K562 (cell line): ENCODE measurements at regions not wholly inside any gene's neighbourhood (a gene's known extent, or its start where the extent isn't known, plus 50 kb on each side); places are given as distances from the start of the nearest gene placed in this dataset.

Experiments
- ARID1B ChIP-seq: fragments of 450-650 bp; IDR thresholded peaks from 2 replicates; pipeline ENCODE4 v1.6.1; 2016; ENCODE audit warnings: antibody characterized with exemption, mild to moderate bottlenecking, inconsistent platforms
- CBFA2T2 ChIP-seq: fragments of 450-650 bp; conservative IDR thresholded peaks from 2 replicates; pipeline ENCODE4 v1.6.1; 2017; ENCODE audit warnings: mild to moderate bottlenecking
- CXXC5 ChIP-seq: fragments of 250-450 bp; sonication (Bioruptor Pico); IDR thresholded peaks from 2 replicates; pipeline ENCODE4 v1.8.0; 2022; ENCODE audit warnings: inconsistent platforms, mild to moderate bottlenecking, moderate library complexity
- DMBX1 ChIP-seq: fragments of 250-450 bp; sonication (Bioruptor Pico); IDR thresholded peaks from 2 replicates; pipeline ENCODE4 v1.8.0; 2022; ENCODE audit warnings: inconsistent platforms, mild to moderate bottlenecking, moderate library complexity, borderline replicate concordance
- L3MBTL2 ChIP-seq: fragments of 450-650 bp; IDR thresholded peaks from 2 replicates; pipeline ENCODE4 v1.6.1; 2016; ENCODE audit warnings: mild to moderate bottlenecking, moderate library complexity
- RAD51 ChIP-seq: fragments of 450-650 bp; IDR thresholded peaks from 2 replicates; pipeline ENCODE4 v1.7.1; 2016; ENCODE audit warnings: low read depth, mild to moderate bottlenecking, borderline replicate concordance
- TEAD4 ChIP-seq, 2 experiments: sonication (generic) in 1 of 2; formaldehyde crosslinking in 1 of 2; IDR thresholded peaks; 2 replicates each; pipeline versions ENCODE4 v1.6.1 to v1.8.0; 2012 to 2022; ENCODE audit warnings: borderline replicate concordance in 1 of 2, inconsistent platforms in 1 of 2, low read length in 1 of 2, mild to moderate bottlenecking in 1 of 2, missing genetic modification reagents in 1 of 2
- ZNF232 ChIP-seq: sonication (generic); formaldehyde crosslinking; IDR thresholded peaks from 2 replicates; pipeline ENCODE4 v1.8.0; 2022; ENCODE audit warnings: mild to moderate bottlenecking, missing genetic modification reagents
- TF ChIP-seq, protein P1 (sequence below): IDR thresholded peaks from 2 replicates; pipeline ENCODE4 v1.6.1; 2012; ENCODE audit warnings: low read depth, low read length, improper control_type of control experiment, borderline replicate concordance
- TF ChIP-seq, protein P2 (sequence below): sonication (generic); formaldehyde crosslinking; IDR thresholded peaks from 2 replicates; pipeline ENCODE4 v1.8.1; 2023; ENCODE audit warnings: mild to moderate bottlenecking, missing genetic modification reagents, moderate library complexity

DNA sequence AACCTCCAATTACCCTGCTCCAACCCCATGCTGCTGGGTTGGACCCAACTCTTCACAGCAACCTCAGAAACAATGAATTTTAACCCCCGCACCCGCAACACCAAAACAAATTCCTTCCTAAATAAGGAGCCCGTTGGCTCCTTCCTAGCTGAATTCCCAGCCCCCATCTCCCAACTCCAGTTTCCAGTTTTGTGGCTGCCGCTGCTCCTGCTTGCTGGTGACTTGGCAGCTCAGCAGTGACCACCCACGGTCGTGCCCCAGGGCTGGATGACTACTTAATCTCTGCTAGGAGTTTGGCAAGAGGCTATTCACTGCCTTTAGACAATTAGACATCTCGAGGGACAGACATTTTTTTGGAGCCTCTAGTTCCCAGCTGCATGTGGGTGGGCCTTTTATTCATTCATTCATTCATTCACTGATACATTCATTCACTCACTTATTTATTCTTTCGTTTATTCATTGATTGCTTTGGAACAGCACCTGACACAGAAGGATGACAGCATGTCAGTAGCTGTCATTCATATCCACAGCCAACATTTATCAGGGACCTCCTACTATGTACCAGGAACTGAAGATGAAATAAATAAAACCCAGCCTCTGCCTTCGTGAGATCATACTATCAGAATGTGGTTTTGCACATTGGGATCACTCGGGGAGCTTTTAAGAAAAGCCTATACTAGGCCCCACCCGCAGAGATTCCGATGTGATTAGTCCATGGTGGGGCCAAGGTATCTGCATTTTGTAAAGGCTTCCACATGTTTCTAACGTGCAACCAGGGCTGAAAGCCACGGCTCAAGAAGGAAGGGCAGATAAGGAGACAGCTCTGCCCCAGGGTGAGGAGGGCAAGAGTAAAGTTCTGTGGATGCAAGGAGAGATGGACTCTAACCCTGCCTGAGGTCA lies 256.5 kb downstream of the SHQ1 start (continued):
- no peak for TF ChIP-seq RAD51
- no peak for TF ChIP-seq ZNF232 (CRISPR knock-in tag)
- TF ChIP-seq, protein P1, sequence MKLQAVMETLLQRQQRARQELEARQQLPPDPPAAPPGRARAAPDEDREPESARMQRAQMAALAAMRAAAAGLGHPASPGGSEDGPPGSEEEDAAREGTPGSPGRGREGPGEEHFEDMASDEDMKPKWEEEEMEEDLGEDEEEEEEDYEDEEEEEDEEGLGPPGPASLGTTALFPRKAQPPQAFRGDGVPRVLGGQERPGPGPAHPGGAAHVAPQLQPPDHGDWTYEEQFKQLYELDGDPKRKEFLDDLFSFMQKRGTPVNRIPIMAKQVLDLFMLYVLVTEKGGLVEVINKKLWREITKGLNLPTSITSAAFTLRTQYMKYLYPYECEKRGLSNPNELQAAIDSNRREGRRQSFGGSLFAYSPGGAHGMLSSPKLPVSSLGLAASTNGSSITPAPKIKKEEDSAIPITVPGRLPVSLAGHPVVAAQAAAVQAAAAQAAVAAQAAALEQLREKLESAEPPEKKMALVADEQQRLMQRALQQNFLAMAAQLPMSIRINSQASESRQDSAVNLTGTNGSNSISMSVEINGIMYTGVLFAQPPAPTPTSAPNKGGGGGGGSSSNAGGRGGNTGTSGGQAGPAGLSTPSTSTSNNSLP, result no peak
- TF ChIP-seq, protein P2, sequence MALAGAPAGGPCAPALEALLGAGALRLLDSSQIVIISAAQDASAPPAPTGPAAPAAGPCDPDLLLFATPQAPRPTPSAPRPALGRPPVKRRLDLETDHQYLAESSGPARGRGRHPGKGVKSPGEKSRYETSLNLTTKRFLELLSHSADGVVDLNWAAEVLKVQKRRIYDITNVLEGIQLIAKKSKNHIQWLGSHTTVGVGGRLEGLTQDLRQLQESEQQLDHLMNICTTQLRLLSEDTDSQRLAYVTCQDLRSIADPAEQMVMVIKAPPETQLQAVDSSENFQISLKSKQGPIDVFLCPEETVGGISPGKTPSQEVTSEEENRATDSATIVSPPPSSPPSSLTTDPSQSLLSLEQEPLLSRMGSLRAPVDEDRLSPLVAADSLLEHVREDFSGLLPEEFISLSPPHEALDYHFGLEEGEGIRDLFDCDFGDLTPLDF (CRISPR knock-in tag), result no peak
- peak; percentile 53 for TF ChIP-seq CXXC5 (CRISPR knock-in tag)
- TF ChIP-seq CBFA2T2, result peak; percentile 59
- no peak for TF ChIP-seq DMBX1
- TF ChIP-seq L3MBTL2, result peak; percentile 46; the same call in 1 of the 2 replicates
- peak; percentile 60; the same call in 1 of the 2 replicates for TF ChIP-seq ARID1B
- TF ChIP-seq TEAD4 (IDR thresholded peaks at IDR 0.05; ENCODE audit: low read length), result peak; percentile 59
- TF ChIP-seq TEAD4 (CRISPR knock-in tag; IDR thresholded peaks at IDR 0.05; ENCODE audit: borderline replicate concordance), result no peak
- TF ChIP-seq, all 486 proteins: peak for 23
